Glutamatergic neuron (in vitro differentiated cells): ENCODE measurements at regions not wholly inside any gene's neighbourhood (a gene's known extent, or its start where the extent isn't known, plus 50 kb on each side); places are given as distances from the start of the nearest gene placed in this dataset.
A peak's percentile ranks its signal among the peaks of the same experiment; 100 is the strongest.

Source experiments
- DNase-seq: peaks from one replicate; pipeline ENCODE4 v3.0.0; 2022
- H3K27ac Mint-ChIP-seq: one replicate; pipeline ENCODE4 v1.8.0; 2020; ENCODE audit warnings: mild to moderate bottlenecking, mixed read lengths, inconsistent platforms; ENCODE audit not compliant: unreplicated experiment
- H3K27me3 Mint-ChIP-seq: one replicate; pipeline ENCODE4 v1.8.0; 2020; ENCODE audit warnings: mild to moderate bottlenecking, moderate library complexity, mixed read lengths, inconsistent platforms; ENCODE audit not compliant: unreplicated experiment
- H3K36me3 Mint-ChIP-seq: one replicate; pipeline ENCODE4 v1.8.0; 2020; ENCODE audit warnings: mild to moderate bottlenecking, mixed read lengths, inconsistent platforms; ENCODE audit not compliant: unreplicated experiment
- H3K4me1 Mint-ChIP-seq: one replicate; pipeline ENCODE4 v1.8.0; 2020; ENCODE audit warnings: mild to moderate bottlenecking, low read depth, mixed read lengths, inconsistent platforms; ENCODE audit not compliant: unreplicated experiment
- H3K4me3 Mint-ChIP-seq: one replicate; pipeline ENCODE4 v1.8.0; 2020; ENCODE audit warnings: mild to moderate bottlenecking, mixed read lengths, inconsistent platforms; ENCODE audit not compliant: unreplicated experiment
- H3K9me3 Mint-ChIP-seq: one replicate; pipeline ENCODE4 v1.8.0; 2020; ENCODE audit warnings: mild to moderate bottlenecking, moderate library complexity, mixed read lengths, inconsistent platforms; ENCODE audit not compliant: unreplicated experiment
- CTCF ChIP-seq: fragments of 200-600 bp; sonication (generic); IDR thresholded peaks from one replicate; pipeline ENCODE4 v1.5.0; 2021; ENCODE audit not compliant: partially characterized antibody, unreplicated experiment

DNA sequence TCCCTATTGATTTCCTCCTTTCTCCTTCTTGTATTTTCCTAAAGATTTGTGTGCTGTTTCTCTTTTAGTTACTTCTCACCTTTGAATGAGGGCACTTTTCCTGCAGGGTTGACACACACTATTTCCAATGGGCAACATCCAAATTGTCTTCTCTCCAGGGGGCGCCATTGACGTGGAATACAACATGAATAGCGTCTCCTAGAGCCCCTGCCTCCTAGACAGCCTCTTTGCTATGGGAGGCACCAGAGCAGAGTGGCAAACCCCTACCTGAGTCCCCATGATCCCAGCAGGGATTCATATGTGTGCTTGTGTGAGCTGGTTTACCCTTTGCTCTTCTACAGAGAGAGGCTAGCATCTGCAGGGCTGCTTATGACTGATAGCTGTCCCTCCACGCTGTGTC is 61.3 kb upstream of the ITSN2 start:
- H3K36me3 Mint-ChIP-seq: no peaks in the 10 kb centered on the region
- peak; percentile 69 for DNase-seq
- H3K9me3 Mint-ChIP-seq: peaks cover 2% of the 10 kb centered on the region
- no peak overlapping the region for H3K4me3 Mint-ChIP-seq
- no peaks in the 10 kb centered on the region for H3K4me1 Mint-ChIP-seq
- no peaks in the 10 kb centered on the region for H3K27me3 Mint-ChIP-seq
- TF ChIP-seq CTCF: peak; percentile 20
- no peak overlapping the region for H3K27ac Mint-ChIP-seq

DNA sequence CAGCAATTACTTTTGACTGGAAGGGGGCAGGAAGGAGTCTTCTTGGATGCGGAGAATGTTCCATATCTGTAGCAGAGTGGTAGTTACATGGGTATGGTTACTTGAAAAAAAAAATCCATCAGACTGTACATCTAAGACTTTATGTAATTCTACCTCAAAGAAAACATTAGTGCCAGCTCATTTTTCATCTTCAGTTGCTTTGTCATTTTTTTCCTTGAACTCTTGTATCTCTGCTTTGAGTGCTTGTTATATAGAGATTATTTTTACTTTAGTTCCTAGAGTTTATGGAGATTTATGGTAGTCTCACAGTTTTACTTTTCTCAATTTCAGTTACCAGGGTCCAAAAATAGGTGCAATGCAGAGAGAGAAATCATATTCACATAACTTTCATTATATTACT is 60.0 kb upstream of the ITSN2 start:
- Mint-ChIP-seq H3K27me3 (no peaks in the 10 kb centered on the region), H3K27ac (no peak overlapping the region), H3K9me3 (peaks cover 2% of the 10 kb centered on the region), H3K36me3 (no peaks in the 10 kb centered on the region), H3K4me3 (no peak overlapping the region), H3K4me1 (no peaks in the 10 kb centered on the region)
- DNase-seq: no peak
- TF ChIP-seq CTCF: no peak

DNA sequence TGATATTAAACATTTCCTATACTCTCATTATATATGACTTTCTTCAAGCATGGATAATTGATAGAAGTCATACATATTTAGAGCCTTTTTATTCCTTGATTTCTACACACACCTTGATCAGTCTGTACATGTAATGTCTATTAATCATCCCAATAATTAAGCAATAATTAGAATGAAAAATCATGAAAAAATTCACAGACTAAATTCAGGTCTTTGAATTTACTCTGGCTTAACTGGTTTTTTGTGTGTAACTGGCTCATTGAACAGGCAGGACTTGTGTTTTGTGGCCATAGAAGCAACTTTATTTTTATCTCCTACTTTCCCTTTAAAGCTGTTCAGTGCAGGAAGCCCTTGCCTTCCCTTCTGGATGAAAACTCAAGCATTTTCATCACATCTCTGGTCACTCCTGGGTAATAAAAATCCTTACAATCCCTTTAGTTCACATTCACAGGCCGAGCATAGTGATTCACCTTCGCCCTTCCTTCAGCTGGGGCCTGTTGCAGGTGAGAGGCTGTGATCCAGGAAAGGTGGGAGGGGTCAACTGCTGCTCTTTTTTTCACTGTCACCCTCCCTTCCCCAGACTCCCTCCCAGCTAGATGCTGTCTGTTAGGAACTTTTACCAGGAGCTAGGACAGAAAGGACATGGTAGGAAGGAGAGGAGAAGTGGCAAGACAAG is 58.0 kb upstream of the ITSN2 start:
- H3K27me3 Mint-ChIP-seq: no peaks in the 10 kb centered on the region
- peaks cover 2% of the 10 kb centered on the region for H3K9me3 Mint-ChIP-seq
- no peaks in the 10 kb centered on the region for H3K36me3 Mint-ChIP-seq
- no peaks in the 10 kb centered on the region for H3K4me1 Mint-ChIP-seq
- no peak overlapping the region for H3K4me3 Mint-ChIP-seq
- TF ChIP-seq CTCF: no peak
- no peak overlapping the region for H3K27ac Mint-ChIP-seq
- no peak for DNase-seq

- no peaks in the 10 kb centered on the region for H3K36me3 Mint-ChIP-seq
- TF ChIP-seq CTCF: no peak
- H3K4me1 Mint-ChIP-seq: peaks cover 14% of the 10 kb centered on the region
- no peak overlapping the region for H3K27ac Mint-ChIP-seq
- H3K27me3 Mint-ChIP-seq: peaks cover 3% of the 10 kb centered on the region
- no peak overlapping the region for H3K4me3 Mint-ChIP-seq
- H3K9me3 Mint-ChIP-seq: no peaks in the 10 kb centered on the region
- no peak for DNase-seq
Observed at GRCh38 chr2:24412812-24413211, 52.5 kb upstream of the ITSN2 start.

DNA sequence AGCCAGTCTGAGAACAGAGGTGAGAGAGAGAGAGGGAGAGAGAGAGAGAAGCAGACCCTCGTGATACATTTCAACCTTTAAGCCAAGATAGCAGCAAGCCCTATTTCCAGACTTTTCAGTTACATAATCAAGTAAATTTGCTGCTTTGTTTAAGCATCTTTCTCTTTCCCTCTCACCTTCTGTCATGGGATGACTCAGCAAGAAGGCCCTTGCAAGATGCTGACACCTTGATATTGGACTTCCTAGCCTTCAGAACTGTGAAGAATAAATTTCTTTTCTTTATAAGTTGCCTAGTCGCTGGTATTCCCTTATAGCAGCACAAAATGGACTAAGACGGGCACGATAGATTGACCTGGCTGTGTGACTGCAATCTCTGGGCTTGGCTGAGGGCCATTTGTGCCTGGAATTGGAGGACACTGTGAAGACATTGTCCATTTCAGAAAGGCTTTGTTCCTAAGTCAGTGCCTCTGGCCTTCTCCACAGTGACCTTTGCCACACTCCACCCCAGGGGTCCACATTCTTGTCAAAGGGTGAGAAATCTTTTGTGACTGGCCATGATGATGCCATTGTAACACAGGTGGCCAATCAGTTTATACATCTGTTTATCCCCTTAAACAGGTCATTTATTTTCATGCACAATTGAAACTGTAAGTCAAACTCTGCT is 51.3 kb upstream of the ITSN2 start:
- Mint-ChIP-seq H3K9me3 (no peaks in the 10 kb centered on the region), H3K4me3 (peak overlapping the region; percentile 49), H3K4me1 (peaks cover 14% of the 10 kb centered on the region), H3K36me3 (no peaks in the 10 kb centered on the region), H3K27me3 (peaks cover 3% of the 10 kb centered on the region), H3K27ac (peak overlapping the region; percentile 79)
- no peak for DNase-seq
- TF ChIP-seq CTCF: no peak
